GM21447 (cell line): ENCODE measurements at regions not wholly inside any gene's neighbourhood (a gene's known extent, or its start where the extent isn't known, plus 50 kb on each side); places are given as distances from the start of the nearest gene placed in this dataset.
"Not testable (repeated sequence)": the region's sequence is repeated elsewhere in the genome, so short reads cannot be mapped to it uniquely, and the experiment has no call there.

ENCODE experiments used
- ATAC-seq: cut with Tn5 transposase; IDR thresholded peaks from one replicate; pipeline ENCODE4 v1.9.1; 2021; ENCODE audit not compliant: unreplicated experiment

DNA sequence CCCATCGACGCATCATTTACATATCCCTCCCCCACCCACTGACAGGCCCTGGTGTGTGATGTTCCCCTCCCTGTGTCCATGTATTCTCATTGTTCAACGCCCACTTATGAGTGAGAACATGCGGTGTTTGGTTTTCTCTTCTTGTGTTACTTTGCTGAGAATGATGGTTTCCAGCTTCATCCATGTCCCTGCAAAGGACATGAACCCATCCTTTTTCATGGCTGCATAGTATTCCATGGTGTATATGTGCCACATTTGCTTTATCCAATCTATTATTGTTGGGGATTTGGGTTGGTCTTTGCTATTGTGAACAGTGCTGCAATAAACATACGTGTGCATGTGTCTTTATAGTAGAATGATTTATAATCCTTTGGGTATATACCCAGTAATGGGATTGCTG, 243.3 kb downstream of the TTC6 start:
- not testable (repeated sequence) for ATAC-seq

DNA sequence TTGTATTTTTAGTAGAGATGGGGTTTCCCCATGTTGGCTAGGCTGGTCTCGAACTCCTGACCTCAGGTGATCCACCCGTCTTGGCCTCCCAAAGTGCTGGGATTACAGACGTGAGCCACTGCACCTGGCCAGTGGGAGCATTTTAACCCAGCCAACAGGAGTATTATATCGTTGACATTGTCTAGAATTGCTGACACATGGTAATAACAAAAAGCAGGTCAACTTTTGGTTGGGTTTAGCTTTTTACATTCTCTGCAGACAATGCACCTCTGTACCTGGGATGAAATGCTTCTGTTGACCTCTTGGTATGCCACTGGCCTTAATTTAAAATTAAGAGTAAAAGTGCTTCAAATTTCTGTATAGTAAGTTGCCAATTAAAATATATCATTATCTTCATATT, 245.6 kb downstream of the TTC6 start:
- ATAC-seq: not testable (repeated sequence)

DNA sequence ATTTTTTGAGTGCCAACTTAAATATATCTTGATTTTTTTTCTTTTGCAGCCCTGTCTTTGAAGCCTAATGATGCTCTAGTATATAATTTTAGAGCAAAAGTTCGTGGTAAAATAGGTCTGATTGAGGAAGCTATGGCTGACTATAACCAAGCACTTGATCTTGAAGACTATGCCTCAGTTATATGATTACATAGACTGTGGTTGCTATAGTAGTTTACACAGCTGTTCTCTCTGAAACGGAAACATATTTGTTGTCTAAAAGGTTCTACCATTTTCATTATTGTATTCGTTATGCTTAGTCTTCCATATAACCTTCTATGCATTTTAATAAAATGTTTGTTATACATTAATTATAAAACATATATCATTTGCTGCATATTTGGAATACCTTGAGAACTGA, 246.7 kb downstream of the TTC6 start:
- no peak for ATAC-seq

DNA sequence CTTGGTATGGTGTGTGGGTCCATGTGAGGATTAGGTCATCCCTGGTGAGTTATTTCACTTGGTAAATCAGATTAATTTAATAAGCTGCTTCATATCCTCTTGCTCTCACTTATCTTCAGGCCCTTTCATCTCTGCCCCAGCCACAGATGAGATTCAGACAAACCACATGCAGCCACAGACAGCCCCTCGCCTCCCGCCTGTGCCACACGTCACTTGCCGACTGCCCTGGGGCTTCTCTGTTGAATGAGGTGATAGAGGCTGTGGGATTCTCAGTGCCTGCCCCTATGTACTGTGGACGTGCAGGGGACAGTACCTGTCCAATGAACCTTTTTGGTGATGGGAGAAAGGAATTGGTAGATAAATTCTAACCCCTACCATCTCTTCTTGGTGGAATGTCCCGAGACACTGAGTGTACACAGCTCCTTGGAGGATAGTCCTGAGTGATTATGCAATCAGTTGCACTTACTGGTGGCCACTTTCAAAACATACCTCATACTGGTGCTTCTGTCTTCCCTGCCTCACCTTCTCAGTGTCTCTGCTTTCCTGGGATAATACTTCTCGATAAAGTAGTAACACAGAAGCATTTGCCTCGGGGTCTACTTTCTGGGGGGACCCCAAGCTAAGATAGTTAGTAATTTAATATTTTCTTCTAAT, 248.7 kb downstream of the TTC6 start:
- no peak for ATAC-seq

DNA sequence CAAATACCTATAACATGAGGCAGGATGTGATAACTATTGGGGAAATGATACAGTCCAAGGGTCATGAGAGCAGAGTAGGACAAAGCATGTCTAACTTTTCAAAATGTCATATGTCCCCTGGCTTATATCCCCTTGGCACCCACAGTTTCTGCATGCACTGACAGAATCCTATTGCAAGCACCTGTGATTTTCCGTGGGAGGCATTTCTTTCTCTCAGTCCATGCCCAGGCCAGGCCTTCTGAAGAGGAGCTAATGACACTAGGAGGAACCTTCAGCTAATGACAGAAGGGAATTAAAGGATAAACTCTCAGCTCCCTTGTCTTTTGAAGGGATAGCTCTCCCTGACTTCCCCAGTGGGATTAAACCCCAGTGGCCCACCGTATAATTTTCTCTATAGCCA, 249.2 kb downstream of the TTC6 start:
- ATAC-seq: no peak

DNA sequence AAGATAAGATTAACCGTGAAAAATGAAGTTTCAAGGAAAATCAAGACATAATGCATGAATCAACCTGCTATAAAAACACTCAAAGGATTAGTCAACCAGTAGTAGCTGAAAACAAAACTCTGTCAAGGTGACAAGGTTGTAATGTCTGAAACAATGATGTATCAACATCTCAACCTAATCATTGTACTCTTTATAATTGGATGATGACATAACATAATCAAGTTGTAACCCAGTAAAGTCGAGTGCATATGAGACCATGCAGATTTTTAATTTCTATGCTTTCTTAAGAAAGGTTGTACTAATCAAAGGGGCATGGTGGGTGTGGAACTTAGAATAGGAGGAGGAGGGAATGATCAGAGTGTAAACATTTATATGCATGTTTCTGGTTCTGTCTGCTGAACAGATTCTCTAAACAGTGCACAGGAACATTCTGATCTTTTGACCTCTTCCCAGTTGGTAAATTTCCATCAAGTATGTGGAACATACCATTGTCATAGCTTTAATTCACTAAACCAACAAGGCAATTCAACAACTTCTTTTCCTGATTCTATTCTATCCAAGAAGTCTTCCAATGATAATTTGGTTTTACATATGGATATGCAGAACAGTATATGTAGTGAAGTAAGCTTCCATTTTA, 253.7 kb downstream of the TTC6 start:
- no peak for ATAC-seq

DNA sequence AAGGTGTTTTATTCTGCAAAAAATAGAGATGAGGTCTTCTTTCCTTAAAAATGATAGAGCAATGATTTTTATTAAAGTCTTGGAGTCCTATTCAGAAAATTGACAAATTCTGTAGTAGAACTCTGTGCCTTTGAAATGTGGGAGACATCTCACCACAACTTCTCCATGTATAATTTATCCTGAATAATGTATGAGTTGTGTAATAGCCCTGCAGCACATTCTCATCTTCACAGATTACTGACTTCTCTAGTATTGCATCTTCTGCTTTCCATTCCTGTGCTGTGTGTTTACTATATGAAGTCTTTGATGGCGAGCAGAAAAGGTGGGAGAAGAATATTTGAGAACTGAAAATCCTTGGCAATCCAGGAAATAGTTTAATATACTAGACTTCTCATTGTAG, 255.6 kb downstream of the TTC6 start:
- no peak for ATAC-seq

DNA sequence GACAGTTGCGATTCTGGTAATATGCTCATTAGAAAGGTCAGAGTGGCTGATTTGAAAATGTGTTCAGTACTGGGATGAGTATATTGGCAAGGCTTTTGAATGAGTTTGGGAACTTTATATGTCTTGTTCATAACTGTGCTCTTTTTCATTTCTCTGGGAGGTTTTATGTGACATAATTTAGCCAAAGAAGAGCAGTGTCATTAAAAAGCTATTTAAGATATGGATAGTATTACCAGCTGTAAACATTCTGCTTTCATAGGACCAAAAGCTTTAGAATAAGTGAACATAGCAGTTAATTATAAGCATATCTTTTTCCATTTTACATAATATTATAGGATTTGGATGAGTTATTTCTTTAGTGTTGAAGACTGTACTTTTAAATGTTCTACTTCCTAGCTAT, 260.4 kb downstream of the TTC6 start:
- no peak for ATAC-seq

DNA sequence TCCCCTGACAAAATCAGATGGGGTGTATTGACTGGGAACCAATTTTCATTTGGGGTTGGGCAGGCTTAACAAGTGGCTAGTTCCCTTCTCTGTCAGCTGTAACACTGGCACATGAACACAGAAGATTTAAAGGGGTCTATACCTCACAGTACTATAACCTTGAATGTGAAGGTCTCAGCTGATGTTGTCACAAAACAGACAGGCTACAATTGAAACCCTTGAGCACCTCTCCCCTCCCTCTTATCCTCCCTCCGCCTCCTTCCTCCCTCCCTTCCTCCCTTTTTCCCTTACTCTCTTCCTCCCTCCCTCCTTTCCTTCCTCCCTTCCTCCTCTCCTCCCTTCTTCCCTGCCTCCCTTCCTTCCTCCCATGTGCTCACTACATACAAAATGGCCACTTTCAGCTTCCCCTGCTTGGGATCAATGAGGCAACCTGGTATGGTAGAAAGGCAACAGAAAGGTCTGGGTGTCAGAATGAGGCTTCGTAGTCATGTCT, 262.4 kb downstream of the TTC6 start:
- ATAC-seq: no peak

DNA sequence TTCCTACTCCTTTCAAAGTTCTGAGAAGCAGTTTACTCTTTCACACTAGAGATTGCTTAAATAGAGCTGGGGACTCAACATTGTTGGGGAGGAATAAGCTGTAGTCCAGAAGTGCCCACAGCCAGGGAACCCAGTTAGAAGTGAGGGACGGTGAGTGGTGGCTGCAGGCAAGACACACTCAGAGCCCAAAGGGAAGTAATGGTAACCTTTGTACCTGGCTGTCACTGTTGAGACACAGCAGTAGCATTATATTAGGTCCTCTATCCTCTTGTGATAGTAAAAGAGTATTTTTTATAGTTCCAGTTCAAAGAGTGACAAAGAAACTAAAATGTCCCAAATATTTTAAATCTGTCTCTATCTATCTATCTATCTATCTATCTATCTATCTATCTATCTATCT, 263.3 kb downstream of the TTC6 start:
- ATAC-seq: no peak

DNA sequence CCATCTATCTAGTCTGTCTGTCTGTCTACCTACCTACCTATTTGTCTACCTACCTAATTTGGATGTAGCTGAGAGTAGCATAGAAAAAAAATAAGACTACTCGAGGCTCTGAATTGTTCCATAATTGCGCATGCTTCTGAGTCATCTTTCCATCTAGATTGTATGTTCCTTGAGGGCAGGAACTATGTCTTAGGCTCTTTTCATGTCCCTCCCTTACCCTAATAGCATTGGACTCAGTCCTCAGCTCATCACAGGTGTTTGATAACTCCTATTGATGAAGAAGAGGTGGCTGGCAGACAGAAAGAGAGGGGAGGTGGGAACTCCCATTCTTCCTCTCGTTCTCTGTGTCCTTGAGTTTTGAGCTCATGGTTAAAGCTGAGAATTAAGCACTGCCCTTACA, 263.7 kb downstream of the TTC6 start:
- ATAC-seq: no peak

DNA sequence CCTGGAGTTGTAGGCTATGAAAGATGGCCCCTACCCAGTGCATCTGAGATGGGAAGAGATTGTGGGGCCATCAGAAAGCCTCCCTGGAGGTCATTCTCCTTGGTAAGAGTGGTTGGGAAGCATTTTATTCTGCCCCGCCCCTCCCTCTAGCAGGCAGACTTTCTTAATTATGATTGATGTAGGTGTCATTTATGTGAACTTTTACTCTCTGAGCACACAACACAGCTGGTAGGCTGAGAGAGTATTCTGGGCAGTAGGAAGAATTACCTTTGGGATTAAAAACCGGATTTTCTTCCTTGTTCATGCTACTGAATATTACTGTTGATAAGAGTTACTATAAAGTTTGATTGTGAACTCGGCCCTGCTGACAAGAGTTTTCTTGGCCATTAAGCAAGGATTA, 266.8 kb downstream of the TTC6 start:
- no peak for ATAC-seq

DNA sequence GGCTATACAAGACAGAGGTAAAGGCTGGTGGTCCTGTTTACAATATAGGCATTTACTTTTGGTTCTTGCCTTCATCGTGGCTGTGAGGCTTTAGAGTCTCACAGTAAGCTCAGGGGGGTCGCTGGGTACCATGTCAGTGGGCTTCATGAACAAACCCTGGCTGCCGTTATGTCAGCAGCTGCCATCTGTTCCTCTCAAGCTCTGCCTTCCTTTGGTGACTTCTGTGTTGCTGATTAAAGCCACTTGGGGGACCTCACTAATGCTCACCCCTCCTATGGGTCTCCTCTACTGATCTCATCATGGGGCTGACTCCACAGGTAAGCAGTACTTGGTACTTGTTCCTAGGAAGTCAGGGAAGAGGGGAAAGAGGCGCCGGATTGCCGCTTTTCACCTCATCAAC, 268.7 kb downstream of the TTC6 start:
- no peak for ATAC-seq

DNA sequence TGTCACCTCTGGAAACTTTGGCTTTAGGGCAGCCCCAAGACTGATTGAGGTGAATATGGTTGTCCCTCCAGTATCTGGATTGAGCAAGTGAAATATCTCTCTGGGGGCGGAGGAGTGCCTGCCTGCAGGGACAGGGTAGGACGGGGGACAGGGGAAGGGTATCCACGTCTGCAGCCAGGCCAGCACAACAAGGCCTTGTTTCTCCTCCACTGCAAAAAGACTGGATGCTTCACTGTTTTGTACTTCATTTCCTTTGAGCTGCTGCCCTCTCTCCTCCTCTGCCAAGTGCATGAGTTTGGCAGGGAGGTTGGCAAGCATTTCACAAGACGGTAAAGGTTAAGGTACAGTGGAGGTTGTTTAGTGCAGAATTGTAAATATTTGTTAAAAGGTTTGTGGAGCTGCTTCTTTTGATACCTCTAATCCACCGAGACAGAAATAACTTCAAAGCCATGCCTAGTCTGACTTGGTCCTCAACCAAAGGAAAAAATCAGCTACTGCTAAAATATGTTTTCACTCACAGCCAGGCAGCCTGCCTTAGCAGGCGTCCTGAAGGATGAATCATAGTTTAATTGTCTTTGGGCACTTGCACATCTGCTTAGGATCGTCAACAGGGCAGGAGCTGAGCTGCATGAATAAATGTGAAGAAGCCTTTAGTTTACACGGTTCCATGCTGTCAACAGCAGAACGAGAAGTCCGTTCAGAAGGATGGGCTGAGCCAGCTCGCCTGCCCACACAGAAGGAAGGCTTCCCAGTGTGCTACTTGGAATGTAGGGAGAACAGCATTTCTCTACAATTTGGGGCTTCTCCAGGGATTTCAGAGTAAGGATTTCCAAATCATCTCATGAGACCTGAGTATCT, 269.7 kb downstream of the TTC6 start:
- no peak for ATAC-seq

DNA sequence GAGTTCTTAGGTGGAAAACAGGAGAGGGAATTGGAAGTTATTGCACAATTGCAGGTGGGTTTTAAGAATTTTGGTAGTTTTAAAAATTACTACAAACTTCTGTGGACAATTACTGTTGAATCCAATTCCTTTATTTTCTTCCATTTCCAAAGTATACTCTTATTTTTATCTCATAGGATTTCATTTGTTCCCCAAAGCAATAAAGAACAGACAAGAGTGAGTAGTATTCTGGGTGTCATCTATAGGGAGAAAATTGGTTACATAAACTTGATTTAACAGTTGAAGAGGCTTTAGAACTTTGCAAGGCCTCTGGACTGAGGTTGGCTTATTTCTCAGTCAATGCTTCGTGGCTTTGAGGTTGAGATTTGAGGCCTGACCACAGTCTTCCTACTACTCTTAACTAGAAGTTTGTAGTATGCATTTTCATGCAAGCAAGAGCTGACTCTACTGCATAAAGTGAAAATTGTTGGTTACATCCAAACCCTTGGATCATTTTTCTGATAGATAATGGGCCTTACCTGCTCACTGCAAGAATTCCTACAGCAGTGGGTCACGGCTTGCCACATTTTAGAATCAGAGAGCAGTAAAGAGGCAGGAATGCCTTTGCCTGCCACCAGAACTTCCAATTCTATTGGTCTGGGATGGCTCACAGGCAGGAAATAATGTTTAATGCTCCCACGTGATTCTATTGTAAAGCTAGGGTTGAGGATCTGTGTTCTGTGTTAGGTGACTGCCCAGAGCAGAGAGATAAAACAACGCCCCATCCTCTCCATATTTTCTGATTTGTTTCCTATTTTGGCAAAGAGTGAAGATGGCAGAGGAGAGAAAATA, 270.5 kb downstream of the TTC6 start:
- ATAC-seq: no peak

DNA sequence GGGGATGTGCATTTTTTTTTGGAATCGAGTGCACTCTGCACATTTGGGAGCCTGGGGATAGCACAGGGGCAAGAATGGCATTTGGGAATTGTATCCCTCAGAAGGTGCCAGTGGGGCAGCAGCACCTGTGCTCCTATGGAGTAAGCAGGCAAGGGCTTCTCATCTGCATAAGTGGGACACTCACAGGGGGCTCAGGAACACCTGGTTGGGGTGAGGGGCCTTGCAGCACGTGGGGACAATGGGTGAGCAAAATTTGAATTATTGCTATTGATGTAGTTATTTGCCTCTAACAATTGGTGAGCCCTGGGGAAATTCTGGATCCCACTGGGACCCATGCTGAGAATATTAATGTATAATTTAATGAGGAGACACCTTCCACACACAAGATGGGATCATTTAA, 274.2 kb downstream of the TTC6 start:
- no peak for ATAC-seq

DNA sequence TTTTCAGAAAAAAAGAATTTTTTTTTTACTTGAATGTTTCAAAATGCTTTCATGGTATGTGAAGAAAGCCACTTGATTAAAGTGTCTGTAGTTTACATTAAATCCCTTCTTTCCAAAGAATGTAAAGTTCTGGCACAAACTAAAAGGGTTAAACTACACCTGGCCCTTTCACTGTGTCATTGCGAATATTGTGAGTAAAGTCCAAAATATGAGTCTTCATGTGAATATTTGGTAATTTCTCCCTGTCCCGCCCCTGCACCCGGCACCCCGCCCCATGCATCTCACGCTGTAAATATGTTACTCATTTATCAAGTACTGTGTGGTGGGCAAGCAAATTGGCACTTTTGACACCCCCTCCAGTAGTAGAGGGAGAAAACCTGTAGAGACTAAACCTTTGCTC, 274.7 kb downstream of the TTC6 start:
- no peak for ATAC-seq

DNA sequence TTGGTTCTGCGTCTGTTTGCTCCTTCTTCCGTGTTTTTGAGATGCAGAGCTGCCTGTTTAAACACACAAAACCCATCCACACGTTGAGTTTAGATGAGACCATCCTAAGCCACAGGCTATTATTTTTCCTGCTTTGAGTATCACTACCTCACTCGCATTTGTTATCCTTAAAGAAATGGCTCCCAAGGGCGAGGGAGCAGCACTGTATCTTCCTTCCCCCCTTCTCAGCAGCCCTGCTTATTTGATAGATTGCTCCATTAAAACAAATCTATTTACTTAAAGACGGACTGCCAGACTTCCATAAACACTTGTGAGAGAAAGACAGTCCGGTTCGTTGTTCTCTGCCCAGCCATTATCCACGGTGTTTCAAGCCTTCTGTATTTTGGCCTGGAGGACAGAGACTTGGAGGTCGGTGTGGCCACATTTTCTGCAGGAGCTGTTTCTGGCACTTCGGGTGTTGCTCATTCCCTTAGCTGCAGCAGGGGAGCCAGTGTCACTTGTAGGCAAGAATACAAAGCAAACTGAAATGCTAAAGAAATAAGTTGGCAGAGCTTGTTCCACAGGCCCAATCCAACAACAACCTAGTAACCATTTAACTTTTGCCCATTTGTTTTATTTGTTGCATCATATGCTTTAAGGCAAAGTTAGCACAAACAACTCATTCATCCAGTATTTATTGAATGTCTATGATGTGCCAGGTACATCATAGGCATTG, 275.4 kb downstream of the TTC6 start:
- ATAC-seq: no peak

DNA sequence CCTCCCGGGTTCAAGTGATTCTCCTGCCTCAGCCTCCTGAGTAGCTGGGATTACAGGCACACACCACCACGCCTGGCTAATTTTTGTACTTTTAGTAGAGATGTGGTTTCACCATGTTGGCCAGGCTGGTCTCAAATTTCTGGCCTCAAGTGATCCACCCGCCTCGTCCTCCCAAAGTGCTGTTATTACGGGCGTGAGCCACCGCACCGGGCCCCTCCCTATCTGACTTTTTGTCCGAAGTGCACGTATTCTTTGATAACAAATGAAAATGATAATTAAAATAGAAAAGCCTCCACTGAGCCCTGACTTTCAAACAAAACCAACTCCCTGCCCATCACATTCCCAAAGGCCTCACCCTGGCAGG, 278.6 kb downstream of the TTC6 start:
- ATAC-seq: not testable (repeated sequence)

DNA sequence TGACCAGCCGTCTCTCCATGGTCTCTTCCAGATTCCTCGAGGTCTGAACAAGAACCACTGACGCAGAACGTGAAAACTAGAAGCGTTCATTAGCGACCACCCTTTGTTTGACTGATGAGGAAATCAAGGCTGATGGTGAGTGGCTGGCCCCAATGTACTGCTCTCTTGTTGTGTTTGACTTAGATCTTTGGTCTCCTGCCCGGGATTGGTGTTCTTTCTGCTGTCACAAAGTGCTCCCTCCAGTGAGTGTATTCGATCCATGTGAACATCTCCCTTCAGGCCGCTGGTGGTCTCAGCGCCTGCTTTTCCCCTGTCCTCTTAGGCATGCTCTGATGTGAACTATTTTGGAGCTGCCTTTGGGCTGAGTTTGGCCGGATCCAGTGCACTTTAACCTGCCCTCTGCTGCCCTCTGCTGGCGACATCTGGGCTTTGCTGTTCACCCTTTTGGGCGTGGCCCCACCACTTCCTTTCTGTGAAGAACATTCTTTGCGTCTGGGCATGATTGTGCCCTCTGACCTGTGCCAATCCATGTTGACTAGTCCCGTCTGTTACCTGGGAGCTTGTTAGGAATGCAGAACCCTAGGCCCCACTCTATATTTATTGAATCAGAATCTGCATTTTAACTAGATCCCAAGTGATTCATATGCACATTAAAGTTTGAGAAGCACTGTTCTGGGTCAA, 279.1 kb downstream of the TTC6 start:
- peak; percentile 98 for ATAC-seq
